NCI-H1092 (cell line): ENCODE measurements at regions not wholly inside any gene's neighbourhood (a gene's known extent, or its start where the extent isn't known, plus 50 kb on each side); places are given as distances from the start of the nearest gene placed in this dataset.
"Not testable (repeated sequence)": the region's sequence is repeated elsewhere in the genome, so short reads cannot be mapped to it uniquely, and the experiment has no call there.

Source experiments
- DNase-seq: peaks from one replicate; lab custom pipeline; 2025; lab: John Stamatoyannopoulos, UW

DNA sequence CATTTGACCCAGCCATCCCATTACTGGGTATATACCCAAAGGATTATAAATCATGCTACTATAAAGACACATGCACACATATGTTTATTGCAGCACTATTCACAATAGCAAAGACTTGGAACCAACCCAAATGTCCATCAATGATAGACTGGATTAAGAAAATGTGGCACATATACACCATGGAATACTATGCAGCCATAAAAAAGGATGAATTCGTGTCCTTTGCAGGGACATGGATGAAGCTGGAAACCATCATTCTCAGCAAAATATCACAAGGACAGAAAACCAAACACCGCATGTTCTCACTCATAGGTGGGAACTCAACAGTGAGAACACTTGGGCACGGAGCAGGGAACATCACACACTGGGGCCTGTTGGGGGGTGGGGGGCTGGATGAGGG, 290.0 kb upstream of the HNRNPA3 start:
- DNase-seq, result not testable (repeated sequence)

DNA sequence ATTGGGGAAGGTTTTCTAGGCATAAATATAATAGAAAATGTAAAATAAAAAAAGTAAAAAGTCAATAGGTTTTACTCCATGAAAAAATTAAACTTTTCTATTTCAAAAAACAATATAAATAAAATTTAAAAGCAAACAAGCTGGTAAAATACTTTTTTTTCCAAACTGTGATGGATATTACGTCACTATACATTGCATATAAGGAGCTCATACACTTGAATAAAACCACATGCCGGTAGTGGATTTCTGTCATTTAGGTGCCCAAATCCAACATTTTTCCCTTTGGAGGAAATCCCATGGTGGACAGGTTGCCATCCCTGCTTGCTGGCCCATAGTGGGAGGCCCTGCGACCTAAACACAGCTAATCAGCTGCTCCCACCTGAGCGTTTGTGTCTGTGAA, 289.4 kb upstream of the HNRNPA3 start:
- DNase-seq, result no peak

DNA sequence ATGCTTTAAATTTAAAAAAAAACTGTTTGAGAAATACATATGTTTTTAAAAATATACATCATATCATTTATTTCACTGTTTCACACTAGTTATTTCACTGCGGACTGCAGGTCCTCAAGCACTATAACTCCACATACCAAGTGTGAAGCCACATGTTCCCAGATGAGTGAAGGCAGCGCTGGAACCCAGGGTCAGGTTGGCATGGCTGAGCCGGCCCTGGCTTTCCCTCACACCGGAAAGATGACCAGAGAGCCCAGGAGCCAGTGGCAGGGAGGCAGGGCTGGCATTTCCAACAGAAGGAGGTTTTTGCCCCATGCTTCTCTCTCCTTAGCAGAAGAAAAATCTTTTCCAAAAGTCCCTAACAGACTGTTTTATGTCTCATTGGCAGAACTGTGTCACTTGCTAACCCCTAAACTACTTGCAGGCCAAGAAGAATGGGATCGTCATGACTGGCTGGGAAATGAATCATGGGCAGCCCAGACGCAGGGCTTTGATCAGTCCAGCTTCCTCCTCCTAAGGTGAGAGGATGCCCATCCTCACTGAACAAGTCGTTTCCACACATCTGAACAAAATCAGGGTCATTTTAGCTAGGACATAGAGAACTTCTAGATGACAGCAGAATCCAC, 287.6 kb upstream of the HNRNPA3 start:
- DNase-seq, result no peak

DNA sequence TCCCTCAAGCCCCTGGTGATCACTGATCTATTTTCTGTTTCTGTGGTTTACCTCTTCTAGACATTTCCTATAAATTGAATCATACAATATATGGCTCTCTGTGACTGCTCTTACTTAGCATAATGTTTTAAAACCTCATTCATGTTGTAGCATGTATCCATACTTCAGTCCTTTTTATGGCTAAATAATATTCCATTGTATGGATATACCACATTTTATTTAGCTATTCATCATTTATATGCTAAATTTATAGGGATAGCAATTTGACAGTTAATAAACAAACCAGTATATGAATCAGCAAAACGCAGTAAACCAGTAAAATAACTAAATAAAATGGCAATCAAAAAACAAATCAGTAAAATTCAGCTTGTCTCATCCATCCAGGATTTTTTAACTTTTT, 286.1 kb upstream of the HNRNPA3 start:
- DNase-seq, result no peak

DNA sequence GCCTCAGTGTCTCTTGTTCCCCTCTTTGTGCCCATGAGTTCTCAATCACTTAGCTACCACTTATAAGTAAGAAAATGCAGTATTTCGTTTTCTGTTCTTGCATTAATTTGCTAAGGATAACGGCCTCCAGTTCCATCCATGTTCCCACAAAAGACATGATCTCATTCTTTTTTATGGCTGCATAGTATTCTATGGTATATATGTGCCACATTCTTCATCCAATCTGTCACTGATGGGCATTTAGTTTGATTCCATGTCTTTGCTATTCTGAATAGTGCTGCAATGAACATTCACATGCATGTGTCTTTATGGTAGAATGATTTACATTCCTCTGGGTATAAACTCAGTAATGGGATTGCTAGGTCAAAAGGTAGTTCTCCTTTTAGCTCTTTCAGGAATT, 283.2 kb upstream of the HNRNPA3 start:
- not testable (repeated sequence) for DNase-seq

DNA sequence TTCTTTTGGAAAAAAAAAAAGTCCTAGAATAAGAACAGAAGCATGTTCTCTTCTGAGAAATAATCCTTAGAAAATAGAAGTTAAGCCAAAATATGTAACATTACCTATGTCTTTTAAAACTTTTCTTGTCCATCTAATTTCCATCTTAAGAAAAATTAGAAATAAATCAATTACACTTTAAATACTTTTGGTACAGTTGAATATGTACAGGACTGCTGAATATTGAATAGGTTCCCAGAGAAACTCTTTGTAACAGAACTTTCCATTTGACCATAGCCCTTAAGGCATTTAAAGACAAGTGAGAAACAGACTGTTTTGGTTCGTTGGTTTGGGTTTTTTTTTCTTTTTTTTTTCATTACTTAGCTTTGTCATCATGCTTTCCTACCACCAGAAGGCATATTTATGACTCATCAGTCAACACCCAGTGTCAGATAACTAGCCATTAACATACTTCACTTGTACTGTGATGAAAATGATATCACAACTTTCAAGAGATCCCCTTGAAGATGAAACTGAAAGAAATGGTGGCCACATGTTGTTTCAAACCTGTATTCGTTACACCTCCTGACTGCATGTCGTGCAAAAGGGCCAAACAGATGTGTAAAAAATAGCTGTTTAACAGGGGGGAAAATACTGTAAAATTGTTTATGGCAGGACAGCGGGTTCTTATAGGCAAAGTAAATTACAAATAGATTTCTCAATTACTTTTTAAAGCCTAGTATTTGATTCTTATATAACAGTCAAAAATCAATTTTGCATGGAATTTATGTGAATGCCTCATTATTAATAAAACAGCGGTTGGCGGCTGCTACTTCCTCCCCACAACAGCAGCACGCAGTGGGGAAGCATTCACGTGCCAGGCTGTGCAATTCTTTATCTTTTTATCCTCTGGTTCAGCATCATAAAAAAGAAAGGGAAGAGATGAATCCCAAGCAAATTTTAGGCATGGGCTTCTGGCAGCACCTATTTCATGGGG, 280.7 kb upstream of the HNRNPA3 start:
- DNase-seq, result no peak

DNA sequence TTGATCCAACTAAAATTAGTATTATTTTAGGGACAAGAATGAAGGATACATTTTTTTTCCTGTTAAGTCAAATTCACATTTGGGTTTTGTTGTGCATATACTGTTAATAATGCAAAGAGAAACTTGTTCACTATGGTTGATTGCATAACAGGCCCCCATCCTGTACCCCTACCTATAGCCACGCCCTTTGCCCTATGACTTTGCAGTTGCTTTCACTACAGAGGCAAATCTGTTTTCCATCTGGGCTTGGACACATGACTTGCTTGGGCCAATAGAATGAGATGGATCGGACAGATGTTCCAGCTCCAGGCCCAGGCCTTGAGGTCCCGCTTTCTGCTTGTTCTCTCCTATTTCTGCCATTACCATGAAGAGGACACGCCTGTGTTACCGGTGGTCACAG, 278.5 kb upstream of the HNRNPA3 start:
- no peak for DNase-seq

DNA sequence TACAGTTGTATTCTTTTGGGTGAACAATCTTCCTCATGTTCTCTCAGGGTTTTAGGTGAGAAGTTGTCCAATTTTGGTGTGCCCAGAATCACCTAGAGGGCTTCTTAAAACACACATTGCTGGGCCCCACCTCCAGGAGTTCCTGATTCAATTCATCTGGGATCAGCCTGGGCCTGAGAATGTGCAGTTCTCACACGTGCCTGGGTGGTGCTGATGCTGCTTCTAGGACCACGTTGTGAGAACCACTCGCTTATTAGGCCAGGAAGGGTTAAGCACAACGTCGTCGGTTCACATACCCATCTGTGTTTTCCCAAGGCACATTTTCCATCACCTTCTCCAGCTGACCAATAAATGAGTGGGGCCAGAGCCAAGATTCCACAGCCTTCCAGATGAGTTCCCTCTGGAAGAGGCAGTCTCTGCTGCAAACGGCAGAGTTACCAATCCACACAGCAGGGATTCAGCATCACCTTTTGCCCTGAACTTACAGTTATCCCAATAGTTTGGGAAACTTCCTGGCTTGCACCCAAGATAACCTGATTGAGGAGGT, 277.7 kb upstream of the HNRNPA3 start:
- no peak for DNase-seq

DNA sequence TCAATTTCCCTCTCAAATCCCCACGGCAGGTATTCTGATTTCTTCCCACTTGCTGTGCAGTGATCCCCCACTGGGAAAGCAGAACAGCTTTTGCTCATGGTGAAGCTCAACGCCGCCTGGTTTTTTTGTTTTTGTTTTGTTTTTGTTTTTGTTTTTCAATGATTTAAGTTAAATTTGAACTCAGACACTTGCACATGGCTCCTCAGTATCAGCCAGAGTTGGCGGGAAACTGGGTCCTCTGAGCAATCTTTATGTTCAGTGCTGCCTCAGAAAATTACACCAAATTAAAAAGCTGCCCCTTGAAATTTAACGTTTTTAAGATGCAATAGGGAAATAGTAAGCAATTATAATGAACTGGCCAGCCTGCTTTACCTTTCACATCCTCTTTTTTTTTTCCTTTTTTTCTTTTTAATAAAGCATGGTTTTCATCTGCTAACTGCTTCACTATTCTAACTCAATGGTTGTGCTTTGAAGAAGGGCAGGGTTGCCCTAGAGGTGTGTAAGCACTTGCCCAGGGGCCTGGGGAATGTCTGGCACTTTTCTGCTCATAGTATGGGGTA, 277.0 kb upstream of the HNRNPA3 start:
- DNase-seq, result no peak

DNA sequence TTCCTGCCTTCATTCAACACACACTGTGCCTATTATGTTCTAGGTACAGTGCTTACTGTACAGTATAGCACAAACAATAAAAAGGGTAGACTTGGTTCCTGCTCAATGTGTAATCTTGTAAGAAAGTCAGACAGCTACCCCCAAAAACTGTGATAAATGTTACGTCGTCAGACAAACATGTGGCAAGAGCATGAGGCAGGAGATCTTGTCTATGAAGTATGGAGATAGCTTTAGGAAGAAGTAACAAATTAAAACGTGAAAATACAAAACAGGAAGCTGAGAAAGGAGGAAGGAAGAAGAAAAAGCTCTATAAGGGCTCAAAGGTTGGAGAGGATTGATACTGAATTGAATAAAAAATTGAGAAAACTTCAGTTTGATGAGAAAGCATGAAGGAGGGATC, 276.2 kb upstream of the HNRNPA3 start:
- DNase-seq, result no peak

DNA sequence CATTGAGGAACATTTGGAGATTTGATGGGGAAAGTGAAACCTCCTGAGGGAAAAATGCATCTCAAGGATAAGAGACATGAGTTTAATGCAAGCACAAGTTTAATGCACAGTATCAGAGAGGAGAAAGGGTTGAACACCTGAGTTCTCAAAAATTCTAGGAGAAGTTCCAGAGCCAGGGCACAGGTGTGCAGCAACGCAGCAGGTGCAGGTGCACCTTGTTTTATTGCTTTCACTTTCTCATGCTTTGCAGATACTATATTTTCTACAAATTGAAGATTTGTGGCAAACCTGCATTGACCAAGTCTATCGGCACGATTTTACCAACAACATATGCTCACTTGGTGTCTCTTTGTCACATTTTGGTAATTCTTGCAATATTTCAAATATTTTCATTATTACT, 267.6 kb upstream of the HNRNPA3 start:
- DNase-seq, result no peak

DNA sequence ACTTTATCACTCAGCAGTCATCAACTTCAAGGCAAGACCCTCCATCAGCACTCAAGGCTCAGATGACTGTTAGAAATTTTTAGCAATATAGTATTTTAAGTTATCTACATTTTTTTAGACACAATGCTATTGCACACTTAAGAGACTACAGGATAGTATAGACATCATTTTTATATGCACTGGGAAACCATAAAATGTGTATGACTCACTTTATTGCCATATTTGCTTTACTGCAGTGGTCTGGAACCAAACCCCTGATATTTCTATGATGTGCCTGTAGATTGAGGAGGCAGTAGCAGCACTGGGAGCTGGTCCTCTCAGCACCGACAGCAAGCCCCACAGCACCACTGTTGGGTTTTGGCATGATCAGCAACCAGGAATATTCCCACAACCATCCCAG, 264.8 kb upstream of the HNRNPA3 start:
- no peak for DNase-seq

DNA sequence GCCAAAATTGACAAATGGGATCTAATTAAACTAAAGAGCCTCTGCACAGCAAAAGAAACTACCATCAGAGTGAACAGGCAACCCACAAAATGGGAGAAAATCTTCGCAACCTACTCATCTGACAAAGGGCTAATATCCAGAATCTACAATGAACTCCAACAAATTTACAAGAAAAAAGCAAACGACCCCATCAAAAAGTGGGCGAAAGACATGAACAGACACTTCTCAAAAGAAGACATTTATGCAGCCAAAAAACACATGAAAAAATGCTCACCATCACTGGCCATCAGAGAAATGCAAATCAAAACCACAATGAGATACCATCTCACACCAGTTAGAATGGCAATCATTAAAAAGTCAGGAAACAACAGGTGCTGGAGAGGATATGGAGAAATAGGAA, 261.4 kb upstream of the HNRNPA3 start:
- DNase-seq, result not testable (repeated sequence)

DNA sequence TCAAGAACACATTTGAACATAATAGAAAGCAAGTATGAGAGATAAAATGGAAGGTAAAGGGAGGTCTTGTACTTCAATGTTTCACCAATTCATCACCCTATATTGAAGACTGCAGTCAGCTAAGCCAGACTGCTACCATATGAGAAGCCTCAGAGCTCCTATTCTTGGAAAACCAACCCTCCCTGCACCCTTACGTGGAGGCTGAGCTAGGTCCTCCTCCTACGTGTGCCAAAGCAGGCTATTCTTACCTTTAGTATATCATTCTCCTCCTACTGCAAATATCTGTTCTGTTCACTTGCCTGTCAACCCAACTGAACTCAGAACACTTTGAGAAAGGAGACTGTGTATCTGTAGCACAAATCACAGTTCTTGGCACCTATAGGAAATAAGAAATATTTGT, 255.8 kb upstream of the HNRNPA3 start:
- DNase-seq, result no peak

DNA sequence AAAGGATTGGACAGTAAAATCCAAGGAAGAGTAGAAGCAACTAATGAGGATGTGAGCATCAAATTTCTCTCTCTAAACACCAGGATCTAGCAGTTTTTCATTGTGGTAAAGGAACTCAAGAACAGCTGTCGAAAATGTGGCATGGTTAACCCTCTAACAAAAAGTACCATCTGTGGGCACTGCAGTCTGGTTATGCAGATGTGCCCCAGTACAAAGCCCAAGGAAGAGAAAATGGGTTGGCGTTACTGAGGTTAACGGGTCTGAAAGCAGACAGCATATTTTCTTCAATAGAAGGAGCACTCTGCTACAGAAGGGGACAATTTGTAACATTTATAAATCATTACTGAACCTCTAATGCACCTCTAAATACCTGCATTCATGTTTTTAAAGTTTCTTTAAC, 253.0 kb upstream of the HNRNPA3 start:
- DNase-seq, result no peak

DNA sequence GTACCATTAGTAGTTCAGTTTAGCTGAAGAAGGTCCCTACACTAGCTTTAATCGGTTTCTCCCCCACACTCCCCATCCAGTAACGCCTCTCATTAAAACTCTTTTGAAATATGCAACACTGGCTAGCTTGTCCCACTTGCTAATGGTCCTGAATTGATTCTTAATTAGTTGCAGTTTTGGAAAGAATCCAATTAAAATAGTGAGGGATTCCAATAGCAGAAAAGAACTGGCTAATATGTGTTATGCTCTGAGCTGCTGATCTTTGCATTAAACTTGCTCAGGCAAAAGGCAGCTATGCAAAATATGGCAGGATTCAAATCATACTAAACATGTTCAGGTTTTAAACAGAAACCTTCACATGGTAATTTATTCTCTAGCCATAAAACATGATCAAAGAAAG, 252.5 kb upstream of the HNRNPA3 start:
- no peak for DNase-seq

DNA sequence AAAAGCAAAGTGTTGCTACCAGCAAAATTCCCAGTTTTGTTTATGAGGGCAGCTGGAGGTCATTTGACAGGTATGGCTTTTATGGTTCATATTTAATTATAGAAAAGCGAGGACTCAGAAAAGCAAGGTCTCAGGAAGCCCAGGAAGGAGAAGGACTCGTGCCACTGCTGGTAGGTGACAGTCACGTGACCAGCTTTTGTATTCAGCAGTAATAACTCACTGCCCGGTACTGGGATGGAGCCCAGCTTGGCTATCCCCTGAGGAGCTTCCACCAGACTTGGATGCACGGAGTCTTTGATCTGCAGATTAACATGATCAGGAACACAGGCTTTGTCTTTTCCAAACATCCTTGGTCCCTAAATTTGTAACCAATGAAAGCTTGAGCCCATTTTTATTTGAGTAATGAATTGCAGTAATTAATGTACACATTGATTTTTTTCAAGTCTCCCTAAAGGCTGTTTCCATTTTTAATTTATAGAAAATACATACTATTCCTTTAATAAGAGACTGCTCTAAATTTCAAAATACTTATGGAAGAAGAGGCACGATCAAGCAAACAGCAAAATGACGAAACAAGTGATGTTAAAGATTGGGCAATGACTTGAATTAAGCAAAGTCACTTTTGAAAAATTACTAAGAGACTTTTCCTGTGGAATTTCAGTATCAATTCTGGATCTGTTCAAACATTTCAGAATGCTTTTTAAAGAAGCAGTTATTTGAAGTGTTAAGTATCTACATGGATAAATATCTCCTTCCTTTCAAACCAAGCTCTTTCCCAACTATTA, 251.7 kb upstream of the HNRNPA3 start:
- no peak for DNase-seq

DNA sequence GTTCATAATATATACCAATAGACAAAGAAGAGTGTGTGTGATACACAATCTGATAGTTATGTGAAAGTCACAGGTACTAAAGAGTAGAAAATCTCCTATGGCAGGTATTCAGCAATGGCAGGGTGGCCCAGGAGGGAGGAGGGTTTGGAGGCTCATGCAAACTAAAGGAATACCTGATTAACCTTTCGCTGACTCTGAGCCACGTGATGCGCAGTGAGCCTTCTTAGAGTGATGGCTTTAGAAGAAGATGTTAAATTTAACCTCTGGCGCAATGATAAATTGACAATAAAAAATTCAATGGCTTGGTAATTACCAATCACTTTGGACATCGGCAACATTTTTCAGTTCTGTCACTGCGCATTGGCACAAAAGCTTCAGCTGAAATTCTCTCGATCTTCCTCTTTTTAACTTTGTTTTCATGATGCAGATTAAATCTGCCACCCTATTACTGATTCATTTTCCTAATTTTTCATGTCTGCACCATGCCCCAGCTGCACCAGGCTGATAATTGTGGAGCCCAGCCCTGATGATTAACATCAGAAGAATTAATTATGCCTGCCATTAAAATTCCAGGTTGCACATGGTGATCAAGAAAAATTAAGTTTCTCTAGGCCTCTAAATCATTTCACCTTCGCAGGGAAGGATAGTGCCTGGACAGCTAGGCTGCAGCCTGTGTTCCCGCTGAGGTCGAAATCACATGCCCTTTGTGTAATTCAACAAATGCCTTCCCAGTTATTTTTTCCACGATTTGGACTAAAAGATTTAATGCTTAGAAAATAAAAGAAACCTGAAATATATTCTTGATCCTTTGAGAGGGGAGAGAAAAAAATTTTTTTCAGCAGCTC, 250.6 kb upstream of the HNRNPA3 start:
- DNase-seq, result no peak

DNA sequence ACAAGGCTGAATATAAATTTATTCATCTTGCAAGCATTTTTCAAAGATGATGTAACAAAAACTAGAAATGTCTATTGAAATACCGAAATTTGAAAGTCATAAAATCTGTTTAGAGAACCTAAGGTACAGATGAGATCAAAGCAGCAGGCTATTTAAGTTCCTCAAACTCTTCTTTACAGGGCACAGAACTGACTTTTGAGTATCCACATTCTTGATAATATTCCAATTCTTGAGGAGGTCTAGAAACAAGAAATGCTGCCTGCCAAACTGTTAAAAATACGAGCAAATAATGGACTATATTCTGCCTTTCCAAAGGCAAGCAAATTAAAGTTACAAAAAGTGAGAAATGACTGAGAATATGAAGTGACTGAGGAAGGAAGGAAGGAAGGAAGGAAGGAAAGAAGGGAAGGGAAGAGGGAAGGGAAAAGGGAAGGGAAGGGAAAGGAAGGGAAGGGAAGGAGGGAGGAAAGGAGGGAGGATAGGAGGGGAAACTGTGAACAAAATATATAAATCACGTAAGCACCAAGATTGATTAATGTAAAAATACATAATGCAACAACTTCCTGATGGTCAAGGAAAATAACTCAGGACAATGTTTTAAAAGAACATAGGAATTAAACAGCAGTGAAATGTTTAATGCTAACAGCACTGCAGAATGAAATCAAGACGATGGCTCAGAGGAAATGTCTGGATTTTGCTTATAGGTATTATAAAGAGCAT, 248.9 kb upstream of the HNRNPA3 start:
- no peak for DNase-seq

DNA sequence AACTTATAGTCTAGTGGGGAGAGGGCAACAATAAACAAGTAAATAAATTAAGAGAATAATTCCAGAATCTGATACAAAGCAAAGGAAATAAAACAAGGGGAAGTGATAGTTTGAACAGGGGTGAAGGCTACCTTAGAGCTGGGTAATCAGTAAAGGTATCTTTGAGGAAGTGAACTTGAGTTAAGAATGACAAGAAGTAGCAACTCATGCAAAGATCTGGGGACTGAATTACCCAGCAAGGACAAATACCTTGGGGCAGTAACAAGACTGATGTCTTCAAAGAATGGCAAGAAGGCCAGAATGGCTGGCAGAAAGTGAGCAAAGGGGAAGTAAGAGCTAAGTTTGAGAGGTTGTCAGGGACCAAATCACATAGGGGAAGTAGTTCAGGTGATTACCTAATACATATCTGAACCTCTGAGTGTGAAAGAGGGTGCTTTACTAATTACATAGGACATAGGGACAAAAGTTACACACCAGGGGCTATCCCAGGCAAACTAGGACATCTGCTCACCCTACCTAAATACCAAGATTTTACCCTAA, 244.6 kb upstream of the HNRNPA3 start:
- no peak for DNase-seq
